SK-N-SH (cell line): ENCODE measurements at regions not wholly inside any gene's neighbourhood (a gene's known extent, or its start where the extent isn't known, plus 50 kb on each side); places are given as distances from the start of the nearest gene placed in this dataset.

Experiments
- CHD2 ChIP-seq: fragments of 150-350 bp; IDR thresholded peaks from 2 replicates; pipeline ENCODE4 v1.6.1; 2018; ENCODE audit warnings: low read length; ENCODE audit not compliant: partially characterized antibody
- EP300 ChIP-seq, 2 experiments: IDR thresholded peaks; 2 replicates each; pipeline versions ENCODE4 v1.4.0 to v1.6.1; 2012; ENCODE audit warnings: borderline replicate concordance in 1 of 2, low read depth in 1 of 2, low read length in 1 of 2
- GATA2 ChIP-seq: sonication (generic); formaldehyde crosslinking; IDR thresholded peaks from 2 replicates; pipeline ENCODE4 v1.5.0; 2020; ENCODE audit warnings: mild to moderate bottlenecking, missing genetic modification reagents
- JUND ChIP-seq: IDR thresholded peaks from 2 replicates; pipeline ENCODE4 v1.4.0; 2012
- MXI1 ChIP-seq: IDR thresholded peaks from 2 replicates; pipeline ENCODE4 v1.6.1; 2012; ENCODE audit warnings: mild to moderate bottlenecking, low read depth, low read length, improper control_type of control experiment
- POLR2AphosphoS5 ChIP-seq: IDR thresholded peaks from 2 replicates; pipeline ENCODE4 v1.6.1; 2012; ENCODE audit warnings: low read depth, low read length
- RAD21 ChIP-seq: IDR thresholded peaks from 2 replicates; pipeline ENCODE4 v1.6.1; 2012; ENCODE audit warnings: mild to moderate bottlenecking, low read length
- RCOR1 ChIP-seq: fragments of 150-350 bp; IDR thresholded peaks from 2 replicates; pipeline ENCODE4 v1.6.1; 2017; ENCODE audit warnings: antibody characterized with exemption, low read length
- TAF1 ChIP-seq: IDR thresholded peaks from 2 replicates; pipeline ENCODE4 v1.6.1; 2012; ENCODE audit warnings: low read depth, mild to moderate bottlenecking, low read length, moderate library complexity, borderline replicate concordance
- TCF12 ChIP-seq: IDR thresholded peaks from 2 replicates; pipeline ENCODE4 v1.4.0; 2012
- YY1 ChIP-seq: IDR thresholded peaks from 2 replicates; pipeline ENCODE4 v1.4.0; 2012; ENCODE audit warnings: low read depth, mild to moderate bottlenecking
- TF ChIP-seq, protein P1 (sequence below): IDR thresholded peaks from 2 replicates; pipeline ENCODE4 v1.4.0; 2012; ENCODE audit warnings: low read depth, borderline replicate concordance
- TF ChIP-seq, protein P2 (sequence below): IDR thresholded peaks from 2 replicates; pipeline ENCODE4 v1.4.0; 2012; ENCODE audit warnings: low read depth
- TF ChIP-seq, protein P3 (sequence below): fragments of 200-600 bp; sonication (generic); IDR thresholded peaks from 2 replicates; pipeline ENCODE4 v1.6.1; 2017; ENCODE audit warnings: antibody characterized with exemption, mild to moderate bottlenecking, moderate library complexity

DNA sequence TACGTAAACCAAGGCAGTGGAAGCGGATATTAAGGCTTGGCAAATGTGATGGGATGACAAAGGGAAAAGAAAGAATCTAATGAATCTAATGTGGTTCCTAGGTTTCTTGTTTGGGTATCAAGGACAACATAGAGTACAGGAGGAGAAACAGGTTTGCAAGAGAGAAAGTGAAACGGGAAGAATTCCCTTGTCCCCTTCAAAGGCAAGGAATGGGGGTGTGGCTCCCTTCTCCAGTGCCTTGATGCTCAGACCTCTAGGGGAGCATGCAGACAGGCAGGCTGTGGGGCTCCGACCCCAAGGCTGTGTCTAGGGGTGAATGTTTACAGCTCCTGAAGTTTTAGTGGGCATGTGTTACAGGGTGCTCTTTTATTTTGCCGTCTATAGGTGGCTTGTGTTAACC lies 317.5 kb upstream of the HSF2 start:
- TF ChIP-seq YY1 (no peak), RCOR1 (no peak), EP300 (IDR thresholded peaks at IDR 0.05; ENCODE audit: borderline replicate concordance in 1 of 2, low read depth in 1 of 2, low read length in 1 of 2) (no peak), MXI1 (no peak), TAF1 (no peak), RAD21 (no peak), POLR2AphosphoS5 (no peak), JUND (no peak), GATA2 (CRISPR knock-in tag) (no peak), CHD2 (no peak), TCF12 (no peak)
- TF ChIP-seq, protein P1, sequence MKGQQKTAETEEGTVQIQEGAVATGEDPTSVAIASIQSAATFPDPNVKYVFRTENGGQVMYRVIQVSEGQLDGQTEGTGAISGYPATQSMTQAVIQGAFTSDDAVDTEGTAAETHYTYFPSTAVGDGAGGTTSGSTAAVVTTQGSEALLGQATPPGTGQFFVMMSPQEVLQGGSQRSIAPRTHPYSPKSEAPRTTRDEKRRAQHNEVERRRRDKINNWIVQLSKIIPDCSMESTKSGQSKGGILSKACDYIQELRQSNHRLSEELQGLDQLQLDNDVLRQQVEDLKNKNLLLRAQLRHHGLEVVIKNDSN: no peak
- TF ChIP-seq, protein P2, sequence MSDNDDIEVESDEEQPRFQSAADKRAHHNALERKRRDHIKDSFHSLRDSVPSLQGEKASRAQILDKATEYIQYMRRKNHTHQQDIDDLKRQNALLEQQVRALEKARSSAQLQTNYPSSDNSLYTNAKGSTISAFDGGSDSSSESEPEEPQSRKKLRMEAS: no peak
- TF ChIP-seq, protein P3, sequence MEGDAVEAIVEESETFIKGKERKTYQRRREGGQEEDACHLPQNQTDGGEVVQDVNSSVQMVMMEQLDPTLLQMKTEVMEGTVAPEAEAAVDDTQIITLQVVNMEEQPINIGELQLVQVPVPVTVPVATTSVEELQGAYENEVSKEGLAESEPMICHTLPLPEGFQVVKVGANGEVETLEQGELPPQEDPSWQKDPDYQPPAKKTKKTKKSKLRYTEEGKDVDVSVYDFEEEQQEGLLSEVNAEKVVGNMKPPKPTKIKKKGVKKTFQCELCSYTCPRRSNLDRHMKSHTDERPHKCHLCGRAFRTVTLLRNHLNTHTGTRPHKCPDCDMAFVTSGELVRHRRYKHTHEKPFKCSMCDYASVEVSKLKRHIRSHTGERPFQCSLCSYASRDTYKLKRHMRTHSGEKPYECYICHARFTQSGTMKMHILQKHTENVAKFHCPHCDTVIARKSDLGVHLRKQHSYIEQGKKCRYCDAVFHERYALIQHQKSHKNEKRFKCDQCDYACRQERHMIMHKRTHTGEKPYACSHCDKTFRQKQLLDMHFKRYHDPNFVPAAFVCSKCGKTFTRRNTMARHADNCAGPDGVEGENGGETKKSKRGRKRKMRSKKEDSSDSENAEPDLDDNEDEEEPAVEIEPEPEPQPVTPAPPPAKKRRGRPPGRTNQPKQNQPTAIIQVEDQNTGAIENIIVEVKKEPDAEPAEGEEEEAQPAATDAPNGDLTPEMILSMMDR: no peak
